WTC11 (cell line): ENCODE measurements at regions not wholly inside any gene's neighbourhood (a gene's known extent, or its start where the extent isn't known, plus 50 kb on each side); places are given as distances from the start of the nearest gene placed in this dataset.

Experiments used
- ATAC-seq: fragments of 200-7000 bp; cut with Tn5 transposase; 2 replicates; pipeline ENCODE4 v1.10.0; 2021; ENCODE audit warnings: mild to moderate bottlenecking, moderate library complexity
- CTCF ChIA-PET: fragments of 300-600 bp; sonication (Branson Sonifier 250); formaldehyde crosslinking; loops from one replicate; lab custom pipeline; 2021; ENCODE audit warnings: antibody characterized with exemption; lab: Charles Lee
- POLR2A ChIA-PET: fragments of 350-600 bp; sonication (Branson Sonifier 250); formaldehyde crosslinking; loops from one replicate; lab custom pipeline; 2021; ENCODE audit warnings: antibody characterized with exemption; lab: Charles Lee
- DNase-seq: peaks from one replicate; pipeline ENCODE4 v3.0.0; 2021; ENCODE audit warnings: low spot score
- H3K27ac Mint-ChIP-seq: 2 replicates; pipeline ENCODE4 v1.8.0; 2021; ENCODE audit warnings: mixed read lengths
- H3K27me3 Mint-ChIP-seq: 2 replicates; pipeline ENCODE4 v1.8.0; 2021; ENCODE audit warnings: low read depth, mild to moderate bottlenecking, moderate library complexity, mixed read lengths
- H3K36me3 Mint-ChIP-seq: 2 replicates; pipeline ENCODE4 v1.8.0; 2021; ENCODE audit warnings: mixed read lengths
- H3K4me1 Mint-ChIP-seq: 2 replicates; pipeline ENCODE4 v1.8.0; 2022; ENCODE audit warnings: mixed read lengths
- H3K4me3 Mint-ChIP-seq: 2 replicates; pipeline ENCODE4 v1.8.0; 2021; ENCODE audit warnings: mild to moderate bottlenecking, moderate library complexity, mixed read lengths
- H3K9me3 Mint-ChIP-seq: 2 replicates; pipeline ENCODE4 v1.8.0; 2021; ENCODE audit warnings: mixed read lengths
- AFF4 ChIP-seq: sonication (generic); formaldehyde crosslinking; IDR thresholded peaks from 2 replicates; pipeline ENCODE4 v1.8.1; 2023; ENCODE audit warnings: mild to moderate bottlenecking, missing genetic modification reagents, borderline replicate concordance
- ATF1 ChIP-seq: sonication (generic); formaldehyde crosslinking; IDR thresholded peaks from 2 replicates; pipeline ENCODE4 v1.8.1; 2023; ENCODE audit warnings: mild to moderate bottlenecking, moderate library complexity, missing genetic modification reagents
- ATF3 ChIP-seq: sonication (generic); formaldehyde crosslinking; conservative IDR thresholded peaks from 2 replicates; pipeline ENCODE4 v1.8.1; 2022; ENCODE audit warnings: mild to moderate bottlenecking, missing genetic modification reagents
- CBFB ChIP-seq: sonication (generic); formaldehyde crosslinking; IDR thresholded peaks from 2 replicates; pipeline ENCODE4 v1.8.1; 2022; ENCODE audit warnings: mild to moderate bottlenecking, low read depth, missing genetic modification reagents
- CDX4 ChIP-seq: fragments of 250-450 bp; sonication (Bioruptor Pico); IDR thresholded peaks from 2 replicates; pipeline ENCODE4 v1.9.0; 2021; ENCODE audit warnings: moderate library complexity, mild to moderate bottlenecking, inconsistent platforms, borderline replicate concordance
- CREM ChIP-seq: sonication (generic); formaldehyde crosslinking; IDR thresholded peaks from 2 replicates; pipeline ENCODE4 v1.8.1; 2022; ENCODE audit warnings: mild to moderate bottlenecking, missing genetic modification reagents, moderate library complexity
- ELF4 ChIP-seq: sonication (generic); formaldehyde crosslinking; IDR thresholded peaks from 2 replicates; pipeline ENCODE4 v1.8.1; 2022; ENCODE audit warnings: low read depth, mild to moderate bottlenecking, moderate library complexity, missing genetic modification reagents
- ERG ChIP-seq: fragments of 250-450 bp; sonication (Bioruptor Pico); IDR thresholded peaks from 2 replicates; pipeline ENCODE4 v1.8.0; 2021; ENCODE audit warnings: mild to moderate bottlenecking
- GABPB1 ChIP-seq: sonication (generic); formaldehyde crosslinking; IDR thresholded peaks from 2 replicates; pipeline ENCODE4 v1.8.1; 2023; ENCODE audit warnings: mild to moderate bottlenecking, missing genetic modification reagents
- JAZF1 ChIP-seq: fragments of 250-450 bp; sonication (Bioruptor Pico); IDR thresholded peaks from 2 replicates; pipeline ENCODE4 v1.9.0; 2021; ENCODE audit warnings: moderate library complexity, mild to moderate bottlenecking, inconsistent platforms
- JUN ChIP-seq: sonication (generic); formaldehyde crosslinking; IDR thresholded peaks from 2 replicates; pipeline ENCODE4 v1.8.0; 2023; ENCODE audit warnings: mild to moderate bottlenecking, missing genetic modification reagents
- NFYB ChIP-seq: sonication (generic); formaldehyde crosslinking; conservative IDR thresholded peaks from 2 replicates; pipeline ENCODE4 v1.8.0; 2022; ENCODE audit warnings: low read depth, missing genetic modification reagents
- PRRX2 ChIP-seq: fragments of 250-450 bp; sonication (Bioruptor Pico); IDR thresholded peaks from 2 replicates; pipeline ENCODE4 v1.8.0; 2021; ENCODE audit warnings: mild to moderate bottlenecking
- TEAD4 ChIP-seq: sonication (generic); formaldehyde crosslinking; IDR thresholded peaks from 2 replicates; pipeline ENCODE4 v1.8.0; 2022; ENCODE audit warnings: mild to moderate bottlenecking, missing genetic modification reagents
- ZNF232 ChIP-seq: sonication (generic); formaldehyde crosslinking; IDR thresholded peaks from 2 replicates; pipeline ENCODE4 v1.8.0; 2022; ENCODE audit warnings: mild to moderate bottlenecking, missing genetic modification reagents
- ZNF317 ChIP-seq: sonication (generic); formaldehyde crosslinking; IDR thresholded peaks from 2 replicates; pipeline ENCODE4 v1.8.1; 2023; ENCODE audit warnings: low read depth, mild to moderate bottlenecking, moderate library complexity, missing genetic modification reagents, borderline replicate concordance
- ZNF416 ChIP-seq: fragments of 250-450 bp; sonication (Bioruptor Pico); IDR thresholded peaks from 2 replicates; pipeline ENCODE4 v1.9.0; 2021; ENCODE audit warnings: mild to moderate bottlenecking, inconsistent platforms
- TF ChIP-seq, protein P1 (sequence below): sonication (generic); formaldehyde crosslinking; IDR thresholded peaks from 2 replicates; pipeline ENCODE4 v1.8.1; 2022; ENCODE audit warnings: low read depth, missing genetic modification reagents, borderline replicate concordance
- TF ChIP-seq, protein P2 (sequence below): sonication (generic); formaldehyde crosslinking; IDR thresholded peaks from 2 replicates; pipeline ENCODE4 v1.8.0; 2022; ENCODE audit warnings: mild to moderate bottlenecking, missing genetic modification reagents
- TF ChIP-seq, protein P3 (sequence below): sonication (generic); formaldehyde crosslinking; IDR thresholded peaks from 2 replicates; pipeline ENCODE4 v1.8.0; 2022; ENCODE audit warnings: mild to moderate bottlenecking, missing genetic modification reagents
- TF ChIP-seq, protein P4 (sequence below): sonication (generic); formaldehyde crosslinking; IDR thresholded peaks from 2 replicates; pipeline ENCODE4 v1.8.1; 2023; ENCODE audit warnings: mild to moderate bottlenecking, missing genetic modification reagents, moderate library complexity

DNA sequence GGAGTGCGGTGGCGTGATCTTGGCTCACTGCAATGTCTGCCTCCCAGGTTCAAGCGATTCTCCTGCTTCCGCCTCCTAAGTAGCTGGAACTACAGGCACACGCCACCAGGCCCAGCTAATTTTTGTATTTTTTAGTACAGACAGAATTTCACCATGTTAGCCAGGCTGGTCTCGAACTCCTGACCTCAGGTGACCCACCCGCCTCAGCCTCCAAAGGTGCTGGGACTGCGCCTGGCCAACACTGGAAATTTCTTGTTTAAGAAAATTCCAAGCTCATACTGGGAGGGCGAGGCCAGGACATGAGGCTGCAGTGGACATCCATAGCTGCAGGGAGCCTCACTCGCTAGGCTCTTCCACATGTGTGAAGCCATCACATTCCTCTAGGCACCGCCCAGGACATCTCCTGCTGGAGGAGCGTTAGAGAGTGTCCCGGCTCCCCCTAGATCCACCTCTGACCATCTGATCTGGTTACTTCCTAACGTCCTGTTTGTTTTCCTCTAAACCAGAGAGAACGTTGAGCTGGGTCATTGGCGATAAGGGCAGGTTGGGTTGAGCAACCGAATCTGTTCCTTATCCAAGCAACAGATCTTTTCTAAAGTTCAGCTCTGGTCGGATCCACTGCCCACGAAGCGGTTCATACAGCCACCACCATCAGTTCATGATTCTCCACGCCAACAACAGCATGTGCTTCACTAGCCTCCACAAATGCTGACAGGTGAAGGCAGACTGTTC, 108.2 kb upstream of the MED13L start:
- CTCF ChIA-PET: interaction anchor here (0.7 to 1.5 kb wide), 7 partner anchors 21 to 448 kb away, joined by 3 to 6 read pairs (median 3); no protein-coding TSS in a partner anchor
- DNase-seq (no peak), ATAC-seq (peak; percentile 14; the same call in 1 of the 2 replicates)
- Mint-ChIP-seq H3K9me3 (no peaks in the 10 kb centered on the region), H3K36me3 (no peaks in the 10 kb centered on the region), H3K27ac (peak overlapping the region; percentile 71; the same call in 1 of the 2 replicates), H3K27me3 (no peaks in the 10 kb centered on the region; the same call in 1 of the 2 replicates), H3K4me1 (peaks cover 49% of the 10 kb centered on the region), H3K4me3 (no peak overlapping the region)
- POLR2A ChIA-PET: interaction anchor here (1.5 kb wide), 1 partner anchor 121 kb away, joined by 5 read pairs; no protein-coding TSS in a partner anchor
- TF ChIP-seq CBFB (CRISPR knock-in tag) (no peak), ELF4 (CRISPR knock-in tag) (no peak), ATF3 (CRISPR knock-in tag) (no peak), ZNF317 (CRISPR knock-in tag) (no peak), ATF1 (CRISPR knock-in tag) (no peak), AFF4 (CRISPR knock-in tag) (no peak), JUN (no peak), CDX4 (CRISPR knock-in tag) (no peak), ERG (CRISPR knock-in tag) (no peak), ZNF232 (CRISPR knock-in tag) (no peak), ZNF416 (CRISPR knock-in tag) (no peak), NFYB (CRISPR knock-in tag) (no peak), CREM (CRISPR knock-in tag) (no peak), TEAD4 (CRISPR knock-in tag) (no peak)
- TF ChIP-seq, protein P1, sequence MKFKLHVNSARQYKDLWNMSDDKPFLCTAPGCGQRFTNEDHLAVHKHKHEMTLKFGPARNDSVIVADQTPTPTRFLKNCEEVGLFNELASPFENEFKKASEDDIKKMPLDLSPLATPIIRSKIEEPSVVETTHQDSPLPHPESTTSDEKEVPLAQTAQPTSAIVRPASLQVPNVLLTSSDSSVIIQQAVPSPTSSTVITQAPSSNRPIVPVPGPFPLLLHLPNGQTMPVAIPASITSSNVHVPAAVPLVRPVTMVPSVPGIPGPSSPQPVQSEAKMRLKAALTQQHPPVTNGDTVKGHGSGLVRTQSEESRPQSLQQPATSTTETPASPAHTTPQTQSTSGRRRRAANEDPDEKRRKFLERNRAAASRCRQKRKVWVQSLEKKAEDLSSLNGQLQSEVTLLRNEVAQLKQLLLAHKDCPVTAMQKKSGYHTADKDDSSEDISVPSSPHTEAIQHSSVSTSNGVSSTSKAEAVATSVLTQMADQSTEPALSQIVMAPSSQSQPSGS (CRISPR knock-in tag): no peak
- TF ChIP-seq, protein P2, sequence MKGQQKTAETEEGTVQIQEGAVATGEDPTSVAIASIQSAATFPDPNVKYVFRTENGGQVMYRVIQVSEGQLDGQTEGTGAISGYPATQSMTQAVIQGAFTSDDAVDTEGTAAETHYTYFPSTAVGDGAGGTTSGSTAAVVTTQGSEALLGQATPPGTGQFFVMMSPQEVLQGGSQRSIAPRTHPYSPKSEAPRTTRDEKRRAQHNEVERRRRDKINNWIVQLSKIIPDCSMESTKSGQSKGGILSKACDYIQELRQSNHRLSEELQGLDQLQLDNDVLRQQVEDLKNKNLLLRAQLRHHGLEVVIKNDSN (CRISPR knock-in tag): no peak

GRCh38 chr12:116389326-116389725, 111.8 kb upstream of the MED13L start:
- DNase-seq (no peak), ATAC-seq (no peak)
- Mint-ChIP-seq H3K4me1 (peaks cover 14% of the 10 kb centered on the region), H3K27me3 (no peaks in the 10 kb centered on the region), H3K4me3 (no peak overlapping the region), H3K36me3 (0 out of 2 replicates have a peak, but pooled peaks cover 1% of the 10 kb centered on the region), H3K27ac (no peak overlapping the region), H3K9me3 (peaks cover 2% of the 10 kb centered on the region)
- CTCF ChIA-PET: no interaction called here
- POLR2A ChIA-PET: no interaction called here
- TF ChIP-seq PRRX2 (no peak), JAZF1 (CRISPR knock-in tag) (no peak), ATF3 (CRISPR knock-in tag) (no peak), GABPB1 (CRISPR knock-in tag) (no peak), CDX4 (CRISPR knock-in tag) (no peak)
- TF ChIP-seq, protein P3, sequence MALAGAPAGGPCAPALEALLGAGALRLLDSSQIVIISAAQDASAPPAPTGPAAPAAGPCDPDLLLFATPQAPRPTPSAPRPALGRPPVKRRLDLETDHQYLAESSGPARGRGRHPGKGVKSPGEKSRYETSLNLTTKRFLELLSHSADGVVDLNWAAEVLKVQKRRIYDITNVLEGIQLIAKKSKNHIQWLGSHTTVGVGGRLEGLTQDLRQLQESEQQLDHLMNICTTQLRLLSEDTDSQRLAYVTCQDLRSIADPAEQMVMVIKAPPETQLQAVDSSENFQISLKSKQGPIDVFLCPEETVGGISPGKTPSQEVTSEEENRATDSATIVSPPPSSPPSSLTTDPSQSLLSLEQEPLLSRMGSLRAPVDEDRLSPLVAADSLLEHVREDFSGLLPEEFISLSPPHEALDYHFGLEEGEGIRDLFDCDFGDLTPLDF: no peak
- TF ChIP-seq, protein P4, sequence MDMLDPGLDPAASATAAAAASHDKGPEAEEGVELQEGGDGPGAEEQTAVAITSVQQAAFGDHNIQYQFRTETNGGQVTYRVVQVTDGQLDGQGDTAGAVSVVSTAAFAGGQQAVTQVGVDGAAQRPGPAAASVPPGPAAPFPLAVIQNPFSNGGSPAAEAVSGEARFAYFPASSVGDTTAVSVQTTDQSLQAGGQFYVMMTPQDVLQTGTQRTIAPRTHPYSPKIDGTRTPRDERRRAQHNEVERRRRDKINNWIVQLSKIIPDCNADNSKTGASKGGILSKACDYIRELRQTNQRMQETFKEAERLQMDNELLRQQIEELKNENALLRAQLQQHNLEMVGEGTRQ (CRISPR knock-in tag): no peak
